Chondrocyte (in vitro differentiated cells): ENCODE measurements at regions not wholly inside any gene's neighbourhood (a gene's known extent, or its start where the extent isn't known, plus 50 kb on each side); places are given as distances from the start of the nearest gene placed in this dataset.

Experiments used
- DNase-seq: peaks from one replicate; pipeline ENCODE4 v3.0.0; 2021; ENCODE audit warnings: mixed read lengths, low spot score
- H3K27ac Mint-ChIP-seq: one replicate; pipeline ENCODE4 v1.8.0; 2021; ENCODE audit warnings: mild to moderate bottlenecking, moderate library complexity, mixed read lengths; ENCODE audit not compliant: unreplicated experiment
- H3K27me3 Mint-ChIP-seq: 2 replicates; pipeline ENCODE4 v1.8.0; 2021; ENCODE audit warnings: low read depth, mixed read lengths
- H3K36me3 Mint-ChIP-seq: 2 replicates; pipeline ENCODE4 v1.8.0; 2021; ENCODE audit warnings: low read depth, mixed read lengths
- H3K4me1 Mint-ChIP-seq: 2 replicates; pipeline ENCODE4 v1.8.0; 2021; ENCODE audit warnings: low read depth, mild to moderate bottlenecking, mixed read lengths
- H3K4me3 Mint-ChIP-seq: one replicate; pipeline ENCODE4 v1.8.0; 2021; ENCODE audit warnings: mild to moderate bottlenecking, moderate library complexity, mixed read lengths; ENCODE audit not compliant: unreplicated experiment
- H3K9me3 Mint-ChIP-seq: 2 replicates; pipeline ENCODE4 v1.8.0; 2021; ENCODE audit warnings: low read depth, mixed read lengths
- TF ChIP-seq, protein P1 (sequence below): fragments of 200-600 bp; sonication (generic); IDR thresholded peaks from 2 replicates; pipeline ENCODE4 v1.5.0; 2021; ENCODE audit warnings: antibody characterized with exemption, mild to moderate bottlenecking, moderate library complexity

DNA sequence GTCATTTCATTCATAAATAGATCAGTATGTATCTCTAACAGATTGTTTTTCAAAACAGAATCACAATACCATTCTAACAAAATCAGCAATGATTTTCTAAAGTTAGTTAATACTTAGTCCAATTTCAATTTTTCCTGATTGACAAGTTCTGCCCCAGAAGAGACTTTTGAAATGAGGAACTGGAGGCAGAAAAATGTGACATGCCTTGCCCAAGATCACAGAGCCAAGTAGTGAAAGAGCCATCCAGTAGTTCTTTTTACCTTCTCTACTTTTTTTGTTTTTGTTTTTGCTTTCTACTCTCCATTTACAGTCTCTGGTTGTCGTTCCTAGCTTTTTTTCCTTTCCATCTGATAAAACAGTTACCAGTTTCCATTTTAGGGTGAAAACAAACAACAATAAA, 129.3 kb upstream of the TMEM164 start:
- Mint-ChIP-seq H3K36me3 (no peaks in the 10 kb centered on the region), H3K4me1 (peaks cover 2% of the 10 kb centered on the region), H3K4me3 (no peak overlapping the region), H3K9me3 (no peaks in the 10 kb centered on the region), H3K27ac (no peak overlapping the region), H3K27me3 (peaks cover 2% of the 10 kb centered on the region)
- no peak for DNase-seq
- TF ChIP-seq, protein P1, sequence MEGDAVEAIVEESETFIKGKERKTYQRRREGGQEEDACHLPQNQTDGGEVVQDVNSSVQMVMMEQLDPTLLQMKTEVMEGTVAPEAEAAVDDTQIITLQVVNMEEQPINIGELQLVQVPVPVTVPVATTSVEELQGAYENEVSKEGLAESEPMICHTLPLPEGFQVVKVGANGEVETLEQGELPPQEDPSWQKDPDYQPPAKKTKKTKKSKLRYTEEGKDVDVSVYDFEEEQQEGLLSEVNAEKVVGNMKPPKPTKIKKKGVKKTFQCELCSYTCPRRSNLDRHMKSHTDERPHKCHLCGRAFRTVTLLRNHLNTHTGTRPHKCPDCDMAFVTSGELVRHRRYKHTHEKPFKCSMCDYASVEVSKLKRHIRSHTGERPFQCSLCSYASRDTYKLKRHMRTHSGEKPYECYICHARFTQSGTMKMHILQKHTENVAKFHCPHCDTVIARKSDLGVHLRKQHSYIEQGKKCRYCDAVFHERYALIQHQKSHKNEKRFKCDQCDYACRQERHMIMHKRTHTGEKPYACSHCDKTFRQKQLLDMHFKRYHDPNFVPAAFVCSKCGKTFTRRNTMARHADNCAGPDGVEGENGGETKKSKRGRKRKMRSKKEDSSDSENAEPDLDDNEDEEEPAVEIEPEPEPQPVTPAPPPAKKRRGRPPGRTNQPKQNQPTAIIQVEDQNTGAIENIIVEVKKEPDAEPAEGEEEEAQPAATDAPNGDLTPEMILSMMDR = no peak

DNA sequence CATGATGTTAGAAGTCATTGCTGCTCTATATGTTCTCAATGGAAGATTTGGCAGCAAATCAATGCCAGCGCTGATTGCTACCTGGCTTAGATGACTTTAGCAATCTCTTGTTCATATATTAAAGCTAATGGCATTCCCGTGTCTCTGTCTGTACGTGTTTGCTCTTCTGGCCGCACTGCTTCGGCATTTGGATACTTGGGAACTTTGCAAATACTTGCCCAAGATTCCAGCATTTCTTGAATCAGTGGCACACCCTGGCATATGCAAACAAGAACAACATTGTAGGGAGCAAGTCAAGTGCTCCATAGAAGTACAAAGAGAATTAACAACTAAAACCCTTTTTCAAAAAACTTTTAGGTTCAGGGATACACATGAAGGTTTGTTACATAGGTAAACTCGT, 128.9 kb upstream of the TMEM164 start:
- Mint-ChIP-seq H3K4me3 (no peak overlapping the region), H3K27me3 (peaks cover 2% of the 10 kb centered on the region), H3K36me3 (no peaks in the 10 kb centered on the region)

DNA sequence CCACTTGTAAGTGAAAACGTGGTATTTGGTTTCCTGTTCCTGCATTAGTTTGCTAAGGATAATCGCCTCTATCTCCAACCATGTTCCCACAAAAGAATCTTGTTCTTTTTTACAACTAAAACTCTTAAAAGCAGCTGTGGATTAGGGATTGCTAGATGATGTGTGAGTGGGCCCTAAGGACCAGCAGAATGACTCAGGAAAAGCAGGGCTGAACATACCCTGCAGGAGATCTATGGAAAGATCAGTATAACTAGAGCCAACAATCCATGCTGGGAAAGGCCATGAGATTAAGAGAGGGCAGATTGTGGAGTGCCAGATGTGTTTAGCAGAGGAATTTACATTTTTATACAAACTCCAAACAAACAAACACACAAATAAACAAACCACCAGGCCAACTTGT, 128.4 kb upstream of the TMEM164 start:
- peaks cover 2% of the 10 kb centered on the region for H3K4me1 Mint-ChIP-seq
- no peaks in the 10 kb centered on the region for H3K9me3 Mint-ChIP-seq
- no peak overlapping the region for H3K4me3 Mint-ChIP-seq
- DNase-seq = no peak
- no peaks in the 10 kb centered on the region for H3K36me3 Mint-ChIP-seq
- peaks cover 2% of the 10 kb centered on the region for H3K27me3 Mint-ChIP-seq
- H3K27ac Mint-ChIP-seq = no peak overlapping the region
- TF ChIP-seq, protein P1 = no peak

More for the DNA sequence above, 128.9 kb upstream of the TMEM164 start:
- no peak for DNase-seq
- no peaks in the 10 kb centered on the region for H3K9me3 Mint-ChIP-seq
- TF ChIP-seq, protein P1 = no peak
- H3K27ac Mint-ChIP-seq = no peak overlapping the region
- H3K4me1 Mint-ChIP-seq = peaks cover 2% of the 10 kb centered on the region

DNA sequence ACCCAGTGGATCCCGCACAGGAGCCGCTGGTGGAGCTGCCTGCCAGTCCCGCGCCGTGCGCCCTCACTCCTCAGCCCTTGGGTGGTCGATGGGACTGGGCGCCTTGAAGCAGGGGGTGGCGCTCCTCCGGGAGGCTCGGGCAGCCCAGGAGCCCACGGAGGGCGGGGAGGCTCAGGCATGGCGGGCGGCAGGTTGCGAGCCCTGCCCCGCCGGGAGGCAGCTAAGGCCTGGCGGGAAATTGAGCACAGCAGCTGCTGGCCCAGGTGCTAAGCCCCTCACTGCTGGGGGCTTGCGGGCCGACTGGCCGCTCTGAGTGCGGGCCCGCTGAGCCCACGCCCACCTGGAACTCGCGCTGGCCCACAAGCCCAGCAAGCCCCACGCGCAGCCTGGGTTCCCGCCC, 127.1 kb upstream of the TMEM164 start:
- Mint-ChIP-seq H3K27me3 (no peaks in the 10 kb centered on the region), H3K27ac (no peak overlapping the region), H3K4me1 (peaks cover 11% of the 10 kb centered on the region), H3K36me3 (no peaks in the 10 kb centered on the region), H3K4me3 (no peak overlapping the region), H3K9me3 (no peaks in the 10 kb centered on the region)
- no peak for DNase-seq
- TF ChIP-seq, protein P1 = no peak

DNA sequence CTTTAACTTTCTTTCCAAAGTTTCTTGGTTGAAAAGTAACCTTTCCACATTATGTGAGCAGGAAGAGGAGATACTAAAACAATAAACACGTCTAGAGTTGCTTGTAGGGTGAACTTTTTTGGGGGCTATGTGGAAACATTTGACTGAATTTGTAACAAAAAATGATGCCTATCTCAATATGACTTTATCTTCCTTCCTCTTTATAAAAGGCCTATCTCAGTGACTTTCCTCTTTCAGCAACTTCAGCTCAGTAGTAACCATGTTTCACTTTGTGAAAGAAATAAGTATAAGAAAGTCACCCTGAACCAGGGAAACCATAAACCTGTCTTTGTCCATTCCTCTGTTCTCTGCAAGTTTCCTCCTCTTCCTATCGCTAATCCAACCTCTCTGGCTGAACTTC, 124.7 kb upstream of the TMEM164 start:
- H3K36me3 Mint-ChIP-seq = no peaks in the 10 kb centered on the region

More for the DNA sequence above, 124.7 kb upstream of the TMEM164 start:
- H3K4me3 Mint-ChIP-seq = no peak overlapping the region
- TF ChIP-seq, protein P1 = no peak
- no peaks in the 10 kb centered on the region for H3K9me3 Mint-ChIP-seq
- peaks cover 10% of the 10 kb centered on the region for H3K4me1 Mint-ChIP-seq
- no peak overlapping the region for H3K27ac Mint-ChIP-seq
- H3K27me3 Mint-ChIP-seq = no peaks in the 10 kb centered on the region
- DNase-seq = no peak
